ENCODE measurements at regions not wholly inside any gene's neighbourhood (a gene's known extent, or its start where the extent isn't known, plus 50 kb on each side); places are given as distances from the start of the nearest gene placed in this dataset.
"Not testable (repeated sequence)": the region's sequence is repeated elsewhere in the genome, so short reads cannot be mapped to it uniquely, and the experiment has no call there.

- no peak for DNase-seq
Observed at GRCh38 chr5:28975508-28975907, 1937.1 kb upstream of the CDH9 start.

GRCh38 chr5:28967848-28968247 is 1929.5 kb upstream of the CDH9 start:
- no peak for DNase-seq

GRCh38 chr5:28961816-28962215 is 1923.4 kb upstream of the CDH9 start:
- no peak for DNase-seq

- DNase-seq: no peak
Observed at GRCh38 chr5:28958581-28958980, 1920.2 kb upstream of the CDH9 start.

- DNase-seq: no peak
Observed at GRCh38 chr5:28957450-28957849, 1919.1 kb upstream of the CDH9 start.

- DNase-seq: no peak
Observed at GRCh38 chr5:28954074-28954473, 1915.7 kb upstream of the CDH9 start.

GRCh38 chr5:28947865-28948264 is 1909.5 kb upstream of the CDH9 start:
- no peak for DNase-seq

- DNase-seq: no peak
Observed at GRCh38 chr5:28945859-28946258, 1907.5 kb upstream of the CDH9 start.

GRCh38 chr5:28929366-28929765 is 1891.0 kb upstream of the CDH9 start:
- DNase-seq: not testable (repeated sequence)

GRCh38 chr5:28928327-28928790 is 1890.0 kb upstream of the CDH9 start:
- DNase-seq: not testable (repeated sequence)

GRCh38 chr5:28927559-28928326 is 1889.4 kb upstream of the CDH9 start:
- no peak for DNase-seq

GRCh38 chr5:28926422-28926821 is 1888.0 kb upstream of the CDH9 start:
- no peak for DNase-seq

- no peak for DNase-seq
Observed at GRCh38 chr5:28917631-28918030, 1879.2 kb upstream of the CDH9 start.

- DNase-seq: no peak
Observed at GRCh38 chr5:28914297-28914696, 1875.9 kb upstream of the CDH9 start.

- DNase-seq: no peak
Observed at GRCh38 chr5:28903643-28904042, 1865.3 kb upstream of the CDH9 start.

GRCh38 chr5:28896949-28897348 is 1858.6 kb upstream of the CDH9 start:
- DNase-seq: no peak

- DNase-seq: no peak
Observed at GRCh38 chr5:28880936-28881335, 1842.5 kb upstream of the CDH9 start.

- DNase-seq: no peak
Observed at GRCh38 chr5:28877050-28877449, 1838.7 kb upstream of the CDH9 start.

- DNase-seq: no peak
Observed at GRCh38 chr5:28864006-28864405, 1825.6 kb upstream of the CDH9 start.

GRCh38 chr5:28862860-28863196 is 1824.4 kb upstream of the CDH9 start:
- no peak for DNase-seq

- DNase-seq: no peak
Observed at GRCh38 chr5:28862137-28862859, 1823.9 kb upstream of the CDH9 start.

- DNase-seq: no peak
Observed at GRCh38 chr5:28855626-28856025, 1817.2 kb upstream of the CDH9 start.

GRCh38 chr5:28850320-28850921 is 1812.0 kb upstream of the CDH9 start:
- DNase-seq: no peak

GRCh38 chr5:28831042-28831441 is 1792.7 kb upstream of the CDH9 start:
- DNase-seq: no peak
